ENCODE measurements at regions not wholly inside any gene's neighbourhood (a gene's known extent, or its start where the extent isn't known, plus 50 kb on each side); places are given as distances from the start of the nearest gene placed in this dataset.

GRCh38 chrX:95056901-95057300 lies 1382.9 kb downstream of the FAM133A start:
- Histone ChIP-seq H3K4me1 (ENCODE audit: control insufficient read depth in 2 of 3, insufficient read depth in 2 of 3, low read depth in 1 of 3, low read length in 3 of 3) (no peaks in the 10 kb centered on the region), H3K36me3 (ENCODE audit: control insufficient read depth in 2 of 3, insufficient read depth in 3 of 3, low read length in 3 of 3) (no peaks in the 10 kb centered on the region), H3K9me3 (ENCODE audit: control insufficient read depth in 2 of 3, insufficient read depth in 1 of 3, low read length in 3 of 3) (no peaks in the 10 kb centered on the region), H3K27me3 (ENCODE audit: control insufficient read depth, insufficient read depth, low read length) (no peaks in the 10 kb centered on the region), H3K9ac (ENCODE audit: low read length in 3 of 3) (no peak overlapping the region), H3K4me3 (ENCODE audit: low read length in 3 of 3) (no peak overlapping the region), H3K27ac (ENCODE audit: low read depth in 2 of 2, low read length in 2 of 2) (no peak overlapping the region)
- DNase-seq (no peak), FAIRE-seq (peak; percentile 62)
- intact Hi-C loops (cut with DNase I), result no loop called here
- no peak for TF ChIP-seq CTCF (IDR thresholded peaks at IDR 0.05; ENCODE audit: borderline replicate concordance, extremely low read depth, insufficient read depth)

DNA sequence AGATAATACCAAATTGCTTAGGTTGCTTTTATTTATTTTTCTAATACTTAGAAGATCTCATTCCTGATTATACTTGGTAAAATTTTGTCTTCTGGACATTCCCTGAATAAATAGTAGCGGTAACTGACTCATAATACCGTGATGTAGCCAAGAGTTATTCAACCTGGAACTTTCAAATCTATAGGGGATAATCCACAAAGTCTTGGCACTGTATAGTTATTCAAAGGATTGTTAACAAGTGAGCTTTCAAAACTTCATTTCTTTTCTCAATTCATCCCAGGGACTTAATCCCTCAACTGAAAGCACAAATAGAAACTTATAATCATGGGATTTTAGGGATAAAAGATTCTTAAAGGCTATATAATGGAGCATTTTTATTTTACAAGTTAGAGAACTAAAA lies 1383.3 kb downstream of the FAM133A start:
- FAIRE-seq, result no peak
- Histone ChIP-seq H3K27ac (ENCODE audit: low read depth in 2 of 2, low read length in 2 of 2) (no peak overlapping the region), H3K9me3 (ENCODE audit: control insufficient read depth in 2 of 3, insufficient read depth in 1 of 3, low read length in 3 of 3) (no peaks in the 10 kb centered on the region), H3K36me3 (ENCODE audit: control insufficient read depth in 2 of 3, insufficient read depth in 3 of 3, low read length in 3 of 3) (no peaks in the 10 kb centered on the region), H3K4me3 (ENCODE audit: low read length in 3 of 3) (no peak overlapping the region), H3K9ac (ENCODE audit: low read length in 3 of 3) (no peak overlapping the region), H3K27me3 (ENCODE audit: control insufficient read depth, insufficient read depth, low read length) (no peaks in the 10 kb centered on the region), H3K4me1 (ENCODE audit: control insufficient read depth in 2 of 3, insufficient read depth in 2 of 3, low read depth in 1 of 3, low read length in 3 of 3) (no peaks in the 10 kb centered on the region)
- no peak for TF ChIP-seq CTCF (IDR thresholded peaks at IDR 0.05; ENCODE audit: borderline replicate concordance, extremely low read depth, insufficient read depth)
- no peak for DNase-seq
- intact Hi-C loops (cut with DNase I), result no loop called here

- no peak for TF ChIP-seq CTCF (IDR thresholded peaks at IDR 0.05; ENCODE audit: borderline replicate concordance, extremely low read depth, insufficient read depth)
- no peaks in the 10 kb centered on the region for H3K9me3 ChIP-seq (ENCODE audit: control insufficient read depth in 2 of 3, insufficient read depth in 1 of 3, low read length in 3 of 3)
- H3K4me1 ChIP-seq (ENCODE audit: control insufficient read depth in 2 of 3, insufficient read depth in 2 of 3, low read depth in 1 of 3, low read length in 3 of 3), result no peaks in the 10 kb centered on the region
- FAIRE-seq, result no peak
- H3K9ac ChIP-seq (ENCODE audit: low read length in 3 of 3), result no peak overlapping the region
- no peak overlapping the region for H3K27ac ChIP-seq (ENCODE audit: low read depth in 2 of 2, low read length in 2 of 2)
- H3K36me3 ChIP-seq (ENCODE audit: control insufficient read depth in 2 of 3, insufficient read depth in 3 of 3, low read length in 3 of 3), result no peaks in the 10 kb centered on the region
- no peak for DNase-seq
- intact Hi-C loops (cut with DNase I), result no loop called here
- no peaks in the 10 kb centered on the region for H3K27me3 ChIP-seq (ENCODE audit: control insufficient read depth, insufficient read depth, low read length)
- no peak overlapping the region for H3K4me3 ChIP-seq (ENCODE audit: low read length in 3 of 3)
Observed at GRCh38 chrX:95058815-95059214, 1384.8 kb downstream of the FAM133A start.

DNA sequence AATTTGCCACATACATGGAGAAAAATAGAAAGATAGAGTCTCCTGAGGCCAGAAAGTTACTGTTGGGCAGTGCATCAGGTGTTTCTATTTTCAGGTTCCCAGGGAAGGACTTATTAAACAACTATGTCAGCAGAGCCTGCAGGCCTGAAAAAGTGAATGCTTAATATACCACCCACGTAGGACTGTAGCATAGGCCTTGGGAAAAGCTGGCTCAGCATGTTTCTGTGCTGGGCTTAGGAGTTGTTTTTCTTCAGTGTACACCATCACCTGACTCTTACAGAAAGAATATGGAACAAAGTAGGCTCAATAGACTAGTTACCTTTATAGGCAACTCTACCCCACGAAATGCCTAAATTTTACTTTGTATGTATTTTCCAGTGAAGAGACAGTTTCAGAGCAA lies 1385.9 kb downstream of the FAM133A start:
- no peaks in the 10 kb centered on the region for H3K4me1 ChIP-seq (ENCODE audit: control insufficient read depth in 2 of 3, insufficient read depth in 2 of 3, low read depth in 1 of 3, low read length in 3 of 3)
- no peaks in the 10 kb centered on the region for H3K9me3 ChIP-seq (ENCODE audit: control insufficient read depth in 2 of 3, insufficient read depth in 1 of 3, low read length in 3 of 3)
- H3K9ac ChIP-seq (ENCODE audit: low read length in 3 of 3), result no peak overlapping the region
- DNase-seq (no peak), FAIRE-seq (no peak)
- intact Hi-C loops (cut with DNase I), result no loop called here
- H3K36me3 ChIP-seq (ENCODE audit: control insufficient read depth in 2 of 3, insufficient read depth in 3 of 3, low read length in 3 of 3), result no peaks in the 10 kb centered on the region
- no peak for TF ChIP-seq CTCF (IDR thresholded peaks at IDR 0.05; ENCODE audit: borderline replicate concordance, extremely low read depth, insufficient read depth)
- H3K4me3 ChIP-seq (ENCODE audit: low read length in 3 of 3), result no peak overlapping the region
- no peak overlapping the region for H3K27ac ChIP-seq (ENCODE audit: low read depth in 2 of 2, low read length in 2 of 2)
- H3K27me3 ChIP-seq (ENCODE audit: control insufficient read depth, insufficient read depth, low read length), result no peaks in the 10 kb centered on the region
